Liver (tissue), 8 donors: ENCODE measurements at regions not wholly inside any gene's neighbourhood (a gene's known extent, or its start where the extent isn't known, plus 50 kb on each side); places are given as distances from the start of the nearest gene placed in this dataset.

Experiments
- DNase-seq: peaks from one replicate; pipeline ENCODE4 v3.0.0-alpha.2; 2017; ENCODE audit warnings: low spot score
- H3K27ac ChIP-seq, 2 donors: one replicate each; pipeline ENCODE4 v1.7.0; 2013; ENCODE audit warnings: inconsistent platforms in 2 of 2, low read length in 2 of 2, control low read depth in 1 of 2, low read depth in 1 of 2, mild to moderate bottlenecking in 1 of 2
- H3K27me3 ChIP-seq, 4 donors: one replicate each; pipeline versions ENCODE4 v1.6.1 to v1.7.0; 2013; ENCODE audit warnings: low read length in 3 of 4, inconsistent platforms in 1 of 4, mild to moderate bottlenecking in 1 of 4, moderate library complexity in 1 of 4; ENCODE audit not compliant: control insufficient read depth in 4 of 4, insufficient read depth in 4 of 4
- H3K36me3 ChIP-seq, 4 donors: one replicate each; pipeline versions ENCODE4 v1.6.1 to v1.7.0; 2013; ENCODE audit warnings: low read length in 3 of 4, mild to moderate bottlenecking in 3 of 4, low read depth in 1 of 4, moderate library complexity in 1 of 4; ENCODE audit not compliant: control insufficient read depth in 4 of 4, insufficient read depth in 3 of 4
- H3K4me1 ChIP-seq, 4 donors: one replicate each; pipeline versions ENCODE4 v1.6.1 to v1.7.0; 2013; ENCODE audit warnings: low read length in 3 of 4, mild to moderate bottlenecking in 3 of 4, moderate library complexity in 1 of 4; ENCODE audit not compliant: control insufficient read depth in 4 of 4, insufficient read depth in 4 of 4
- H3K4me3 ChIP-seq, 3 donors: one replicate each; pipeline versions ENCODE4 v1.6.1 to v1.7.0; 2013; ENCODE audit warnings: low read length in 3 of 3, control low read depth in 1 of 3, low read depth in 1 of 3, mild to moderate bottlenecking in 1 of 3
- H3K9ac ChIP-seq, 2 donors: one replicate each; pipeline ENCODE4 v1.7.0; 2013; ENCODE audit warnings: low read length in 2 of 2, mild to moderate bottlenecking in 2 of 2, moderate library complexity in 2 of 2, control low read depth in 1 of 2, low read depth in 1 of 2
- H3K9me3 ChIP-seq, 4 donors: one replicate each; pipeline versions ENCODE4 v1.6.1 to v1.7.0; 2013; ENCODE audit warnings: low read length in 3 of 4; ENCODE audit not compliant: control insufficient read depth in 4 of 4
- ATF3 ChIP-seq: IDR thresholded peaks from 2 replicates; pipeline ENCODE4 v1.6.1; 2016; ENCODE audit warnings: antibody characterized with exemption
- CTCF ChIP-seq: fragments of 150-350 bp; IDR thresholded peaks from 2 replicates; pipeline ENCODE4 v1.5.1; 2017; ENCODE audit warnings: improper control_type of control experiment, low read depth, low read length; ENCODE audit not compliant: missing input control
- EGR1 ChIP-seq, 2 donors: IDR thresholded peaks; 2 replicates each; pipeline ENCODE4 v1.6.1; 2016 to 2018; ENCODE audit warnings: antibody characterized with exemption in 2 of 2, low read depth in 2 of 2
- FOXA1 ChIP-seq: IDR thresholded peaks from 2 replicates; pipeline ENCODE4 v1.6.1; 2016; ENCODE audit warnings: antibody characterized with exemption
- FOXA2 ChIP-seq: IDR thresholded peaks from 2 replicates; pipeline ENCODE4 v1.6.1; 2016; ENCODE audit warnings: antibody characterized with exemption
- GABPA ChIP-seq, 2 donors: IDR thresholded peaks in 1 of 2; conservative IDR thresholded peaks in 1 of 2; 2 replicates each; pipeline ENCODE4 v1.6.1; 2016; ENCODE audit warnings: antibody characterized with exemption in 2 of 2, mild to moderate bottlenecking in 1 of 2, moderate library complexity in 1 of 2
- HNF4A ChIP-seq, 2 donors: conservative IDR thresholded peaks; 2 replicates each; pipeline ENCODE4 v1.6.1; 2016; ENCODE audit warnings: antibody characterized with exemption in 2 of 2, mild to moderate bottlenecking in 2 of 2
- HNF4G ChIP-seq: IDR thresholded peaks from 2 replicates; pipeline ENCODE4 v1.6.1; 2016; ENCODE audit warnings: antibody characterized with exemption
- JUND ChIP-seq, 2 donors: IDR thresholded peaks; 2 replicates each; pipeline ENCODE4 v1.6.1; 2016; ENCODE audit warnings: antibody characterized with exemption in 2 of 2
- MAX ChIP-seq: IDR thresholded peaks from 2 replicates; pipeline ENCODE4 v1.6.1; 2016; ENCODE audit warnings: antibody characterized with exemption
- NR2F2 ChIP-seq: IDR thresholded peaks from 2 replicates; pipeline ENCODE4 v1.6.1; 2016; ENCODE audit warnings: antibody characterized with exemption
- REST ChIP-seq: IDR thresholded peaks from 2 replicates; pipeline ENCODE4 v1.6.1; 2016; ENCODE audit warnings: antibody characterized with exemption, mild to moderate bottlenecking
- RXRA ChIP-seq, 2 donors: IDR thresholded peaks; 2 replicates each; pipeline ENCODE4 v1.6.1; 2017 to 2018; ENCODE audit warnings: antibody characterized with exemption in 2 of 2, mild to moderate bottlenecking in 1 of 2
- SP1 ChIP-seq: IDR thresholded peaks from 2 replicates; pipeline ENCODE4 v1.6.1; 2018; ENCODE audit warnings: antibody characterized with exemption, mild to moderate bottlenecking
- TAF1 ChIP-seq: conservative IDR thresholded peaks from 2 replicates; pipeline ENCODE4 v1.6.1; 2016; ENCODE audit warnings: antibody characterized with exemption, mild to moderate bottlenecking
- YY1 ChIP-seq: IDR thresholded peaks from 2 replicates; pipeline ENCODE4 v1.6.1; 2016; ENCODE audit warnings: antibody characterized with exemption, mild to moderate bottlenecking
- ZBTB33 ChIP-seq: IDR thresholded peaks from 2 replicates; pipeline ENCODE4 v1.6.1; 2016; ENCODE audit warnings: antibody characterized with exemption
- WGBS: extraction: QIAGEN DNeasy Blood & Tissue Kit; methylation state at CpG from one replicate; pipeline ENCODE4 v1.1.7; 2013; 5-methylcytosine and 5-hydroxymethylcytosine counted together
- donor health status: healthy.
- donor health status: healthy.
- donor health status: healthy.
- donor health status: healthy.
- donor health status: healthy.

- no peaks in the 10 kb centered on the region for H3K36me3 ChIP-seq
- no peak overlapping the region for H3K9ac ChIP-seq
- no peaks in the 10 kb centered on the region for H3K27me3 ChIP-seq
- no peak overlapping the region for H3K27ac ChIP-seq
- TF ChIP-seq FOXA2 (no peak), ZBTB33 (no peak), HNF4A (conservative IDR thresholded peaks at IDR 0.05) (no peak), YY1 (no peak), SP1 (no peak), RXRA (IDR thresholded peaks at IDR 0.05) (no peak), HNF4G (no peak)
- no peak overlapping the region for H3K4me3 ChIP-seq
- DNase-seq, result no peak
- no peaks in the 10 kb centered on the region for H3K9me3 ChIP-seq
- 83% methylated on average over 2 of the region's 2 CpGs for WGBS
- no peaks in the 10 kb centered on the region for H3K4me1 ChIP-seq
These were observed 71.5 kb upstream of the DAAM1 start for GRCh38 chr14:59116984-59117415.

GRCh38 chr14:59117754-59118528 lies 70.5 kb upstream of the DAAM1 start:
- WGBS, result 57% methylated on average over 2 of the region's 2 CpGs
- TF ChIP-seq ATF3 (no peak), RXRA (IDR thresholded peaks at IDR 0.05) (no peak), CTCF (no peak), GABPA (IDR thresholded peaks at IDR 0.05 in 1 of 2, conservative IDR thresholded peaks at IDR 0.05 in 1 of 2) (no peak), YY1 (no peak), NR2F2 (no peak), FOXA2 (no peak), HNF4A (conservative IDR thresholded peaks at IDR 0.05) (no peak), TAF1 (no peak), EGR1 (IDR thresholded peaks at IDR 0.05; ENCODE audit: low read depth in 2 of 2) (no peak), ZBTB33 (no peak), REST (no peak), FOXA1 (no peak), MAX (no peak), JUND (IDR thresholded peaks at IDR 0.05) (no peak)
- H3K36me3 ChIP-seq, result no peaks in the 10 kb centered on the region
- no peak overlapping the region for H3K4me3 ChIP-seq
- no peak for DNase-seq
- no peak overlapping the region for H3K27ac ChIP-seq
- no peak overlapping the region for H3K9ac ChIP-seq
- no peaks in the 10 kb centered on the region for H3K4me1 ChIP-seq
- H3K9me3 ChIP-seq, result no peaks in the 10 kb centered on the region
- no peaks in the 10 kb centered on the region for H3K27me3 ChIP-seq
